Uterus (tissue), 3 donors: ENCODE measurements at regions not wholly inside any gene's neighbourhood (a gene's known extent, or its start where the extent isn't known, plus 50 kb on each side); places are given as distances from the start of the nearest gene placed in this dataset.
A peak's percentile ranks its signal among the peaks of the same experiment; 100 is the strongest.

Experiments
- DNase-seq, 2 donors: peaks; one replicate each; pipeline ENCODE4 v3.0.0-alpha.2; 2019 to 2020
- H3K27ac ChIP-seq, 2 donors: fragments of 200-600 bp; sonication (generic); 1 replicate in 1 of 2; 2 replicates in 1 of 2; pipeline ENCODE4 v1.5.1; 2016 to 2018
- H3K27me3 ChIP-seq, 2 donors: fragments of 200-600 bp; sonication (generic); one replicate each; pipeline ENCODE4 v1.5.1; 2018 to 2019; ENCODE audit warnings: control low read depth in 1 of 2
- H3K36me3 ChIP-seq, 2 donors: fragments of 200-600 bp; sonication (generic); one replicate each; pipeline ENCODE4 v1.5.1; 2019; ENCODE audit warnings: control low read depth in 1 of 2
- H3K4me1 ChIP-seq, 2 donors: fragments of 200-600 bp; sonication (generic); one replicate each; pipeline ENCODE4 v1.5.1; 2018 to 2019; ENCODE audit warnings: control low read depth in 1 of 2
- H3K4me3 ChIP-seq, 2 donors: fragments of 200-600 bp; sonication (generic); 1 replicate in 1 of 2; 2 replicates in 1 of 2; pipeline ENCODE4 v1.5.1; 2018 to 2019; ENCODE audit warnings: mild to moderate bottlenecking in 1 of 2
- H3K9me3 ChIP-seq, 2 donors: fragments of 200-600 bp; sonication (generic); one replicate each; pipeline ENCODE4 v1.5.1; 2019; ENCODE audit warnings: control low read depth in 1 of 2
- CTCF ChIP-seq, 4 experiments: fragments of 200-600 bp in 2 of 4; fragments of 450-650 bp in 2 of 4; sonication (generic) in 2 of 4; IDR thresholded peaks; one replicate each; pipeline ENCODE4 v1.5.1; 2016 to 2019; ENCODE audit warnings: antibody characterized with exemption in 4 of 4, mild to moderate bottlenecking in 2 of 4, moderate library complexity in 1 of 4
- POLR2A ChIP-seq, 2 donors: fragments of 450-650 bp; IDR thresholded peaks; one replicate each; pipeline ENCODE4 v1.6.1; 2016; ENCODE audit warnings: antibody characterized with exemption in 2 of 2, mild to moderate bottlenecking in 1 of 2, moderate library complexity in 1 of 2
- intact Hi-C: fragments of 100-400 bp; cut with DNase I; formaldehyde crosslinking; loops from one replicate; pipeline ENCODE4 v1.15.1; 2023; ENCODE audit warnings: low total_unique reads
- donor health status: DM: yes; HTN: yes; CAD: no.

- TF ChIP-seq CTCF (IDR thresholded peaks at IDR 0.05): no peak
- TF ChIP-seq POLR2A (IDR thresholded peaks at IDR 0.05): no peak
- intact Hi-C loops: no loop called here
- H3K36me3 ChIP-seq: no peaks in the 10 kb centered on the region
- no peaks in the 10 kb centered on the region for H3K27me3 ChIP-seq
- no peaks in the 10 kb centered on the region for H3K9me3 ChIP-seq
- peak overlapping the region; percentile 78 to 91 for H3K27ac ChIP-seq
- DNase-seq: peak in 1 of 2 donors; percentile 20
- no peak overlapping the region for H3K4me3 ChIP-seq
- H3K4me1 ChIP-seq: peaks cover 0 to 4% of the 10 kb centered on the region in 2 donors
Observed at GRCh38 chr4:102439812-102440211, 61.3 kb upstream of the NFKB1 start.

GRCh38 chr4:102440498-102440897 is 60.7 kb upstream of the NFKB1 start:
- intact Hi-C loops: no loop called here
- peaks cover 0 to 4% of the 10 kb centered on the region in 2 donors for H3K4me1 ChIP-seq
- peak overlapping the region in 1 of 2 donors; percentile 78 for H3K27ac ChIP-seq
- H3K27me3 ChIP-seq: no peaks in the 10 kb centered on the region
- H3K36me3 ChIP-seq: no peaks in the 10 kb centered on the region
- H3K9me3 ChIP-seq: no peaks in the 10 kb centered on the region
- DNase-seq: no peak
- TF ChIP-seq CTCF (IDR thresholded peaks at IDR 0.05) (no peak), POLR2A (IDR thresholded peaks at IDR 0.05) (no peak)
- no peak overlapping the region for H3K4me3 ChIP-seq

GRCh38 chr4:102441978-102442911 is 58.9 kb upstream of the NFKB1 start:
- Histone ChIP-seq H3K4me1 (peaks cover 0 to 4% of the 10 kb centered on the region in 2 donors), H3K4me3 (no peak overlapping the region), H3K36me3 (no peaks in the 10 kb centered on the region), H3K27me3 (no peaks in the 10 kb centered on the region), H3K27ac (no peak overlapping the region), H3K9me3 (no peaks in the 10 kb centered on the region)
- intact Hi-C loops: no loop called here
- no peak for DNase-seq
- TF ChIP-seq POLR2A (IDR thresholded peaks at IDR 0.05): no peak
- TF ChIP-seq CTCF (IDR thresholded peaks at IDR 0.05): no peak

GRCh38 chr4:102444752-102445151 is 56.4 kb upstream of the NFKB1 start:
- no peak overlapping the region for H3K4me3 ChIP-seq
- intact Hi-C loops: no loop called here
- H3K36me3 ChIP-seq: no peaks in the 10 kb centered on the region
- H3K27me3 ChIP-seq: no peaks in the 10 kb centered on the region
- H3K27ac ChIP-seq: no peak overlapping the region
- DNase-seq: no peak
- H3K4me1 ChIP-seq: no peaks in the 10 kb centered on the region
- no peaks in the 10 kb centered on the region for H3K9me3 ChIP-seq
- no peak for TF ChIP-seq POLR2A (IDR thresholded peaks at IDR 0.05)
- TF ChIP-seq CTCF (IDR thresholded peaks at IDR 0.05): no peak

GRCh38 chr4:102445213-102445612 is 55.9 kb upstream of the NFKB1 start:
- Histone ChIP-seq H3K27ac (no peak overlapping the region), H3K4me3 (no peak overlapping the region), H3K4me1 (no peaks in the 10 kb centered on the region), H3K9me3 (no peaks in the 10 kb centered on the region), H3K27me3 (no peaks in the 10 kb centered on the region), H3K36me3 (no peaks in the 10 kb centered on the region)
- no peak for DNase-seq
- intact Hi-C loops: no loop called here
- no peak for TF ChIP-seq CTCF (IDR thresholded peaks at IDR 0.05)
- TF ChIP-seq POLR2A (IDR thresholded peaks at IDR 0.05): no peak
